Suprapubic skin (tissue), 3 donors: ENCODE measurements at regions not wholly inside any gene's neighbourhood (a gene's known extent, or its start where the extent isn't known, plus 50 kb on each side); places are given as distances from the start of the nearest gene placed in this dataset.

Experiments
- CTCF ChIP-seq, 2 donors: fragments of 200-600 bp in 1 of 2; fragments of 450-650 bp in 1 of 2; sonication (generic) in 1 of 2; IDR thresholded peaks; one replicate each; pipeline ENCODE4 v1.5.1; 2016 to 2019; ENCODE audit warnings: antibody characterized with exemption in 2 of 2, mild to moderate bottlenecking in 1 of 2, moderate library complexity in 1 of 2
- POLR2A ChIP-seq, 2 donors: fragments of 450-650 bp; IDR thresholded peaks; one replicate each; pipeline ENCODE4 v1.6.1; 2017; ENCODE audit warnings: antibody characterized with exemption in 2 of 2, mild to moderate bottlenecking in 2 of 2, moderate library complexity in 2 of 2

GRCh38 chr1:38644092-38644491, 215.5 kb downstream of the RRAGC start:
- TF ChIP-seq POLR2A (IDR thresholded peaks at IDR 0.05) (no peak), CTCF (IDR thresholded peaks at IDR 0.05) (no peak)
